Upper lobe of left lung (tissue), 4 donors: ENCODE measurements at regions not wholly inside any gene's neighbourhood (a gene's known extent, or its start where the extent isn't known, plus 50 kb on each side); places are given as distances from the start of the nearest gene placed in this dataset.
A peak's percentile ranks its signal among the peaks of the same experiment; 100 is the strongest.

Experiments
- EP300 ChIP-seq, 4 donors: sonication (generic); formaldehyde crosslinking; IDR thresholded peaks; one replicate each; pipeline ENCODE4 v1.5.1; 2017; ENCODE audit warnings: antibody characterized with exemption in 4 of 4, control low read depth in 2 of 4
- TF ChIP-seq, protein P1 (sequence below), 6 experiments: fragments of 450-650 bp in 4 of 6; fragments of 200-600 bp in 2 of 6; sonication (generic) in 2 of 6; IDR thresholded peaks; one replicate each; pipeline ENCODE4 v1.5.1; 2016 to 2019; ENCODE audit warnings: antibody characterized with exemption in 6 of 6

DNA sequence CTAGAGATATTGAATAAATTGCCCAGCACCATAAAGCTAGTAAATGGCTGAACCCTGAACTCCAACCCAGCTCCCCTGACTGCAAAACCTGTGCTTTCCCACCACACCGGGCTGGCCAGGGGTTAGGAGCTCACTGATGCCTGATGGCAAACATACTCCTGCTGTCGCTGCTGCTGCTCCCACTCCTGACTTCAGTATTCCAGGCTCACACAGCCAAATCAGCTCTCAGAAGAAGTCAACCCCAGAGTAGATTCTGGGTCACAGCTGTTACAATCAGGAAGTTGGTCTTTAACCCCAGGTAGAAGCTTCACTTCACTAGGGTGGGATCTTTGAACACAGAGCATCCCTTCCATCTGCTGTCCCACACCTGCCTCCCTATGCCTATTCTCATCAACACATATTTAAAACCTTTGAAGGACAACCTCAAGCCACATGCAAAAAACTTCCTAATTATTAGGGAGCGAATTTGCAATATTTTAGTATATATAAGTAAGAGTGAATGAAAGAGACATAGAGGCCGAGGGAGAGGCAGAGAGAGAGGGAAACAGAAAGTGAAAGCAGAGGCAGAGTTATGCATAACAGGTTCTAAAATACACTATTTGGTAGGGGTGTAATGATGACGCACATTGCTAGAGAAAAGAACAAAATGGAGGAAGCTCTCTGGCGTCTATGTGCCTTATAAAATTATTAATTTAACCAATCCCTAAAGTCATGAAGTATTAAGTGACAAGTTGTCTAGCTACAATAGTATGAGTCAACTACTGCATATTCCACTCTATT is 99.4 kb upstream of the SERP2 start:
- TF ChIP-seq, protein P1, sequence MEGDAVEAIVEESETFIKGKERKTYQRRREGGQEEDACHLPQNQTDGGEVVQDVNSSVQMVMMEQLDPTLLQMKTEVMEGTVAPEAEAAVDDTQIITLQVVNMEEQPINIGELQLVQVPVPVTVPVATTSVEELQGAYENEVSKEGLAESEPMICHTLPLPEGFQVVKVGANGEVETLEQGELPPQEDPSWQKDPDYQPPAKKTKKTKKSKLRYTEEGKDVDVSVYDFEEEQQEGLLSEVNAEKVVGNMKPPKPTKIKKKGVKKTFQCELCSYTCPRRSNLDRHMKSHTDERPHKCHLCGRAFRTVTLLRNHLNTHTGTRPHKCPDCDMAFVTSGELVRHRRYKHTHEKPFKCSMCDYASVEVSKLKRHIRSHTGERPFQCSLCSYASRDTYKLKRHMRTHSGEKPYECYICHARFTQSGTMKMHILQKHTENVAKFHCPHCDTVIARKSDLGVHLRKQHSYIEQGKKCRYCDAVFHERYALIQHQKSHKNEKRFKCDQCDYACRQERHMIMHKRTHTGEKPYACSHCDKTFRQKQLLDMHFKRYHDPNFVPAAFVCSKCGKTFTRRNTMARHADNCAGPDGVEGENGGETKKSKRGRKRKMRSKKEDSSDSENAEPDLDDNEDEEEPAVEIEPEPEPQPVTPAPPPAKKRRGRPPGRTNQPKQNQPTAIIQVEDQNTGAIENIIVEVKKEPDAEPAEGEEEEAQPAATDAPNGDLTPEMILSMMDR (IDR thresholded peaks at IDR 0.05): no peak
- TF ChIP-seq EP300 (IDR thresholded peaks at IDR 0.05): peak in 2 of 4 donors; percentile 32 to 79
